ENCODE measurements at regions not wholly inside any gene's neighbourhood (a gene's known extent, or its start where the extent isn't known, plus 50 kb on each side); places are given as distances from the start of the nearest gene placed in this dataset.

DNA sequence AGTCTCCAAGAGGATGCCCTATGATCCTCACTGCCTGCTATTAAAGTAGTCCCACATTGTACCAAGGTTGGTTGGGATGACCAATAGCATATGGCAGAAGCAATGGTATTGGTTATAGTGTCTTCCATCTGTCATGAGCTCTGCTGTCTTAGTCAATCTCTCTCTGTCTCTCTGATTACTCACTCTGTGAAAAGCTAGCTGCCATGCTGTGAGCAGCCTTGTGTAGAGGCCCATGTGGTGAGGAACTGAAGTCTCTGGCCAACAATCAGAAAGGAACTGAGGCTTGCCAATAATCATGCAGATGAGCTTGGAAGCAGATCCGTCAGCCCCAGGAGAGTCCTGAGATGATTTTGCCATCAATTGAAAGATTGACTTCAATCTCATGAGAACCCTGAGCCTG is 60.3 kb upstream of the CFAP161 start:
- Mint-ChIP-seq H3K4me3 (no peak overlapping the region), H3K36me3 (ENCODE audit: low read depth) (no peaks in the 10 kb centered on the region), H3K27ac (no peak overlapping the region), H3K9me3 (peaks cover 3% of the 10 kb centered on the region), H3K4me1 (peaks cover 4% of the 10 kb centered on the region), H3K27me3 (ENCODE audit: low read depth) (no peaks in the 10 kb centered on the region)
- TF ChIP-seq CTCF (IDR thresholded peaks at IDR 0.05; ENCODE audit: unreplicated experiment in 3 of 3): no peak

DNA sequence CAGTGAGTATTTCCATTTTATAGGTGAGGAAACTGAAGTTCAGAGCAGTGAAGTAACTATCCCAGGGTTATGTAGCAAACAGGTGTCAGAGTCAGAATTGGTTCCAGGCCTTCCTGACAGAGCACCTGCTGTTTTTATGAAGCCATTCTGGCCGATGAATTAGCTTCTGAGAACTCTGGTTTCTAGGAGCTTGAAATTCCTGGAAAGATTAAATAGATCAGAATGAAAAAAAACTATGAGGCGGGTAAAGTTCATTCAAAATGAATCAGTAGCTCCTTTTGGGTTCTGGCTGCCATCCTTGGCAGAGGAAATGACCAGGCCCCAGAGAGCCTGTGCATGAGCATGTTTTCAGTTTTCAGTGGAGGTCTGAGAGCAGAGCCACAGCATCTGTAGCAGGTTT is 59.3 kb upstream of the CFAP161 start:
- no peak for TF ChIP-seq CTCF (IDR thresholded peaks at IDR 0.05; ENCODE audit: unreplicated experiment in 3 of 3)
- no peaks in the 10 kb centered on the region for H3K36me3 Mint-ChIP-seq (ENCODE audit: low read depth)
- no peaks in the 10 kb centered on the region for H3K27me3 Mint-ChIP-seq (ENCODE audit: low read depth)
- H3K4me1 Mint-ChIP-seq: peaks cover 4% of the 10 kb centered on the region
- no peak overlapping the region for H3K4me3 Mint-ChIP-seq
- H3K9me3 Mint-ChIP-seq: peaks cover 3% of the 10 kb centered on the region
- no peak overlapping the region for H3K27ac Mint-ChIP-seq

DNA sequence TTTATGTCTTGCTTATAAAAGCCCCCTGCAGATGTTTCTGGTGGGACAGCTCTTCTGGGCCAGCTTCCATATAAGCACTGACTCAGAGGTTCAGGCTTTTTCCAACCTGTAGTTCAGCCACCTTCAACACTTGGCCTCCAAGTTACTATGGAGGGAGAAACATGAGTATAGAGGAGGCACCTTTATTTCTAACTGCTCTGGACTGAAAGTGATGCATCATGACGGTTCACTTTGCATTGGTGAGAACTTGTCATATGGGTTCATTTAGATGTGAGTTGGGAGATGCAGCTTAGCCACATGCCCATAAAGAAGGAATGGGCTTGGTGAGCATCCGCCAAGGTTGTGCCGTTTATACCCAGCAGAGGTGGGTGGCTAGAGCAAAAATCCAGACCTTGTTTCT is 58.8 kb upstream of the CFAP161 start:
- H3K4me1 Mint-ChIP-seq: peaks cover 4% of the 10 kb centered on the region
- no peak overlapping the region for H3K4me3 Mint-ChIP-seq
- peaks cover 3% of the 10 kb centered on the region for H3K9me3 Mint-ChIP-seq
- TF ChIP-seq CTCF (IDR thresholded peaks at IDR 0.05; ENCODE audit: unreplicated experiment in 3 of 3): no peak
- H3K27ac Mint-ChIP-seq: no peak overlapping the region
- H3K36me3 Mint-ChIP-seq (ENCODE audit: low read depth): no peaks in the 10 kb centered on the region
- no peaks in the 10 kb centered on the region for H3K27me3 Mint-ChIP-seq (ENCODE audit: low read depth)

- TF ChIP-seq CTCF (IDR thresholded peaks at IDR 0.05; ENCODE audit: unreplicated experiment in 3 of 3): no peak
- peaks cover 4% of the 10 kb centered on the region for H3K27me3 Mint-ChIP-seq (ENCODE audit: low read depth)
- no peak overlapping the region for H3K4me3 Mint-ChIP-seq
- peaks cover 3% of the 10 kb centered on the region for H3K9me3 Mint-ChIP-seq
- no peaks in the 10 kb centered on the region for H3K36me3 Mint-ChIP-seq (ENCODE audit: low read depth)
- H3K27ac Mint-ChIP-seq: no peak overlapping the region
- no peaks in the 10 kb centered on the region for H3K4me1 Mint-ChIP-seq
These were observed 53.1 kb upstream of the CFAP161 start for GRCh38 chr15:81080996-81081395.

- Mint-ChIP-seq H3K27ac (no peak overlapping the region), H3K4me3 (no peak overlapping the region), H3K27me3 (ENCODE audit: low read depth) (peaks cover 4% of the 10 kb centered on the region), H3K4me1 (peaks cover 20% of the 10 kb centered on the region), H3K9me3 (no peaks in the 10 kb centered on the region), H3K36me3 (ENCODE audit: low read depth) (no peaks in the 10 kb centered on the region)
- TF ChIP-seq CTCF (IDR thresholded peaks at IDR 0.05; ENCODE audit: unreplicated experiment in 3 of 3): no peak
These were observed 50.9 kb upstream of the CFAP161 start for GRCh38 chr15:81083201-81083600.
